ENCODE measurements at regions not wholly inside any gene's neighbourhood (a gene's known extent, or its start where the extent isn't known, plus 50 kb on each side); places are given as distances from the start of the nearest gene placed in this dataset.

GRCh38 chr10:129174232-129175014 is 292.6 kb upstream of the MGMT start:
- TF ChIP-seq EP300 (conservative IDR thresholded peaks at IDR 0.05; ENCODE audit: poor library complexity, severe bottlenecking): no peak
- no peak for TF ChIP-seq RAD21 (conservative IDR thresholded peaks at IDR 0.05)
- no peak for TF ChIP-seq POLR2AphosphoS5 (IDR thresholded peaks at IDR 0.05)
- TF ChIP-seq EZH2 (IDR thresholded peaks at IDR 0.05; ENCODE audit: borderline replicate concordance, insufficient read depth, low read length, poor library complexity, severe bottlenecking): no peak
- TF ChIP-seq TAF1 (IDR thresholded peaks at IDR 0.05; ENCODE audit: low read depth): no peak
- TF ChIP-seq CTCF (IDR thresholded peaks at IDR 0.05; ENCODE audit: poor library complexity, severe bottlenecking): no peak
- TF ChIP-seq REST (IDR thresholded peaks at IDR 0.05; ENCODE audit: borderline replicate concordance): no peak
- no peak for TF ChIP-seq MXI1 (conservative IDR thresholded peaks at IDR 0.05; ENCODE audit: poor library complexity, severe bottlenecking)
- no peak for TF ChIP-seq SMC3 (conservative IDR thresholded peaks at IDR 0.05; ENCODE audit: poor library complexity)
- Histone ChIP-seq H3K27ac (ENCODE audit: low read length) (no peak overlapping the region), H3K4me3 (ENCODE audit: low read length) (no peak overlapping the region), H3F3A (ENCODE audit: insufficient read depth, low read length, poor library complexity, severe bottlenecking) (no peaks in the 10 kb centered on the region), H3K4me2 (ENCODE audit: low read length) (no peak overlapping the region), H3K36me3 (ENCODE audit: insufficient read depth, low read length) (no peaks in the 10 kb centered on the region), H4K20me1 (ENCODE audit: insufficient read depth) (no peaks in the 10 kb centered on the region), H3K9me3 (ENCODE audit: low read length) (no peaks in the 10 kb centered on the region), H3K27me3 (ENCODE audit: insufficient read depth, low read depth, low read length) (no peaks in the 10 kb centered on the region), H2AFZ (ENCODE audit: low read depth, low read length) (no peak overlapping the region), H3K79me2 (replicated peaks; ENCODE audit: insufficient read depth, low read length) (no peaks in the 10 kb centered on the region), H3K9ac (ENCODE audit: low read length) (no peak overlapping the region), H3K9me2 (ENCODE audit: insufficient read depth, low read length) (no peaks in the 10 kb centered on the region)

GRCh38 chr10:129179245-129179971 is 287.6 kb upstream of the MGMT start:
- no peak overlapping the region for H3K4me3 ChIP-seq (ENCODE audit: low read length)
- no peak for TF ChIP-seq RAD21 (conservative IDR thresholded peaks at IDR 0.05)
- TF ChIP-seq CTCF (IDR thresholded peaks at IDR 0.05; ENCODE audit: poor library complexity, severe bottlenecking): no peak
- TF ChIP-seq EZH2 (IDR thresholded peaks at IDR 0.05; ENCODE audit: borderline replicate concordance, insufficient read depth, low read length, poor library complexity, severe bottlenecking): no peak
- no peak for TF ChIP-seq REST (IDR thresholded peaks at IDR 0.05; ENCODE audit: borderline replicate concordance)
- no peak for TF ChIP-seq POLR2AphosphoS5 (IDR thresholded peaks at IDR 0.05)

More at GRCh38 chr10:129179245-129179971, 287.6 kb upstream of the MGMT start:
- Histone ChIP-seq H3K27me3 (ENCODE audit: insufficient read depth, low read depth, low read length) (no peaks in the 10 kb centered on the region), H3K36me3 (ENCODE audit: insufficient read depth, low read length) (no peaks in the 10 kb centered on the region), H3K9me2 (ENCODE audit: insufficient read depth, low read length) (no peaks in the 10 kb centered on the region), H2AFZ (ENCODE audit: low read depth, low read length) (no peak overlapping the region), H3K9me3 (ENCODE audit: low read length) (no peaks in the 10 kb centered on the region), H3K79me2 (replicated peaks; ENCODE audit: insufficient read depth, low read length) (no peaks in the 10 kb centered on the region), H3F3A (ENCODE audit: insufficient read depth, low read length, poor library complexity, severe bottlenecking) (no peaks in the 10 kb centered on the region), H3K27ac (ENCODE audit: low read length) (no peak overlapping the region), H3K4me2 (ENCODE audit: low read length) (no peak overlapping the region), H4K20me1 (ENCODE audit: insufficient read depth) (no peaks in the 10 kb centered on the region), H3K9ac (ENCODE audit: low read length) (no peak overlapping the region)
